ENCODE measurements at regions not wholly inside any gene's neighbourhood (a gene's known extent, or its start where the extent isn't known, plus 50 kb on each side); places are given as distances from the start of the nearest gene placed in this dataset.
"Not testable (repeated sequence)": the region's sequence is repeated elsewhere in the genome, so short reads cannot be mapped to it uniquely, and the experiment has no call there.

GRCh38 chr6:117791012-117791411 is 115.7 kb downstream of the NUS1 start:
- ATAC-seq, result no peak
- no TSS peak for BruUV-seq (replicated peaks)
- Histone ChIP-seq H3K27me3 (ENCODE audit: control insufficient read depth, insufficient read depth, low read length) (no peaks in the 10 kb centered on the region), H3K27ac (ENCODE audit: low read length) (no peak overlapping the region), H3K9me3 (ENCODE audit: control insufficient read depth, insufficient read depth, low read depth, low read length) (no peaks in the 10 kb centered on the region), H3K4me1 (ENCODE audit: control insufficient read depth, insufficient read depth, low read length) (no peaks in the 10 kb centered on the region), H3K36me3 (ENCODE audit: control insufficient read depth, insufficient read depth, low read length) (no peaks in the 10 kb centered on the region), H3K4me3 (ENCODE audit: low read depth in 2 of 2, low read length in 2 of 2) (no peak overlapping the region)
- intact Hi-C loops (cut with micrococcal nuclease; ENCODE audit: unreplicated experiment), result no loop called here
- in situ Hi-C loops (cut with HindIII; ENCODE audit: low pct_unique_long_range_greater_than_20kb, low sequenced_read_pairs), result no loop called here
- ChIA-PET POLR2A (no interaction called here), CTCF (no interaction called here)
- TF ChIP-seq SIN3A (IDR thresholded peaks at IDR 0.05; ENCODE audit: borderline replicate concordance, insufficient read depth, low read depth, low read length), result no peak
- no peak for TF ChIP-seq REST (IDR thresholded peaks at IDR 0.05; ENCODE audit: insufficient read depth in 1 of 2, low read depth in 2 of 2, low read length in 1 of 2)
- no peak for TF ChIP-seq CTCF (IDR thresholded peaks at IDR 0.05)
- no peak for TF ChIP-seq TCF7L2 (IDR thresholded peaks at IDR 0.05; ENCODE audit: low read depth, low read length)
- TF ChIP-seq POLR2AphosphoS5 (IDR thresholded peaks at IDR 0.05; ENCODE audit: low read depth, low read length), result no peak
- DNase-seq (ENCODE audit: low read depth, low spot score), result no peak

- Histone ChIP-seq H3K4me1 (ENCODE audit: control insufficient read depth, insufficient read depth, low read length) (no peaks in the 10 kb centered on the region), H3K27ac (ENCODE audit: low read length) (no peak overlapping the region), H3K4me3 (ENCODE audit: low read depth in 2 of 2, low read length in 2 of 2) (no peak overlapping the region), H3K9me3 (ENCODE audit: control insufficient read depth, insufficient read depth, low read depth, low read length) (no peaks in the 10 kb centered on the region), H3K27me3 (ENCODE audit: control insufficient read depth, insufficient read depth, low read length) (no peaks in the 10 kb centered on the region; the same call in none of the 2 replicates), H3K36me3 (ENCODE audit: control insufficient read depth, insufficient read depth, low read length) (no peaks in the 10 kb centered on the region)
- ATAC-seq (no peak), DNase-seq (ENCODE audit: low read depth, low spot score) (no peak)
- intact Hi-C loops (cut with micrococcal nuclease; ENCODE audit: unreplicated experiment) (no loop called here), in situ Hi-C loops (cut with HindIII; ENCODE audit: low pct_unique_long_range_greater_than_20kb, low sequenced_read_pairs) (no loop called here)
- no TSS peak for BruUV-seq (replicated peaks)
- TF ChIP-seq SIN3A (IDR thresholded peaks at IDR 0.05; ENCODE audit: borderline replicate concordance, insufficient read depth, low read depth, low read length), result no peak
- TF ChIP-seq CTCF (IDR thresholded peaks at IDR 0.05), result peak; percentile 27
- TF ChIP-seq REST (IDR thresholded peaks at IDR 0.05; ENCODE audit: insufficient read depth in 1 of 2, low read depth in 2 of 2, low read length in 1 of 2), result no peak
- TF ChIP-seq POLR2AphosphoS5 (IDR thresholded peaks at IDR 0.05; ENCODE audit: low read depth, low read length), result no peak
- no peak for TF ChIP-seq TCF7L2 (IDR thresholded peaks at IDR 0.05; ENCODE audit: low read depth, low read length)
- CTCF ChIA-PET, result no interaction called here
- POLR2A ChIA-PET, result no interaction called here
Measured at GRCh38 chr6:117795234-117795633, 111.8 kb upstream of the SLC35F1 start.

- not testable (repeated sequence) for BruUV-seq (replicated peaks)
Measured at GRCh38 chr6:117798819-117799218, 108.2 kb upstream of the SLC35F1 start.

More at GRCh38 chr6:117798819-117799218, 108.2 kb upstream of the SLC35F1 start:
- H3K36me3 ChIP-seq (ENCODE audit: control insufficient read depth, insufficient read depth, low read length); DNase-seq (ENCODE audit: low read depth, low spot score); ATAC-seq; intact Hi-C loops (cut with micrococcal nuclease; ENCODE audit: unreplicated experiment); H3K4me1 ChIP-seq (ENCODE audit: control insufficient read depth, insufficient read depth, low read length); H3K9me3 ChIP-seq (ENCODE audit: control insufficient read depth, insufficient read depth, low read depth, low read length); POLR2A ChIA-PET; in situ Hi-C loops (cut with HindIII; ENCODE audit: low pct_unique_long_range_greater_than_20kb, low sequenced_read_pairs); H3K27ac ChIP-seq (ENCODE audit: low read length); H3K27me3 ChIP-seq (ENCODE audit: control insufficient read depth, insufficient read depth, low read length); H3K4me3 ChIP-seq (ENCODE audit: low read depth in 2 of 2, low read length in 2 of 2); CTCF ChIA-PET: not testable (repeated sequence)
